GM12873 (cell line): ENCODE measurements at regions not wholly inside any gene's neighbourhood (a gene's known extent, or its start where the extent isn't known, plus 50 kb on each side); places are given as distances from the start of the nearest gene placed in this dataset.

ENCODE experiments used
- TF ChIP-seq, protein P1 (sequence below): IDR thresholded peaks from 2 replicates; pipeline ENCODE4 v1.5.1; 2012; ENCODE audit warnings: low read depth, mild to moderate bottlenecking, moderate library complexity, low read length, control low read depth; ENCODE audit not compliant: insufficient read depth; ENCODE audit errors: missing control alignments

DNA sequence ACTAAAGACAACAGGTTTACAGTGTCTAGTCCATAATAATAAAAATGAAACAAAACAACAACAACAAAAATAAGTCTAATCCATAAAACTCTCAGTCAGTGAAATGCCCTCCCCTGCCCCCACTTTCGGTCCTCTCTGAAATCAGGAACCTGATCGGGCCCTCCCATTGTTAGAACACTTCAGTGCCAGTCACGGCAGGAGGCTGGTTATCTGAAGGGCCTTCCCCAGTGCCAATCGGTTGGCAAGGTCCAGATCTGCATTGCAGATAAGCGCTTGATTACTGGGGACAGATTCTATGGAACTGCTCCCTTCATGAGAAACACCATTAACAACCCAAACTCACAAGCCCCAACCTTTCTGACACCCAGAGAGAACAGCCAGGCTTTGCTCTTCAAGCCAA is 72.2 kb upstream of the EEPD1 start:
- TF ChIP-seq, protein P1, sequence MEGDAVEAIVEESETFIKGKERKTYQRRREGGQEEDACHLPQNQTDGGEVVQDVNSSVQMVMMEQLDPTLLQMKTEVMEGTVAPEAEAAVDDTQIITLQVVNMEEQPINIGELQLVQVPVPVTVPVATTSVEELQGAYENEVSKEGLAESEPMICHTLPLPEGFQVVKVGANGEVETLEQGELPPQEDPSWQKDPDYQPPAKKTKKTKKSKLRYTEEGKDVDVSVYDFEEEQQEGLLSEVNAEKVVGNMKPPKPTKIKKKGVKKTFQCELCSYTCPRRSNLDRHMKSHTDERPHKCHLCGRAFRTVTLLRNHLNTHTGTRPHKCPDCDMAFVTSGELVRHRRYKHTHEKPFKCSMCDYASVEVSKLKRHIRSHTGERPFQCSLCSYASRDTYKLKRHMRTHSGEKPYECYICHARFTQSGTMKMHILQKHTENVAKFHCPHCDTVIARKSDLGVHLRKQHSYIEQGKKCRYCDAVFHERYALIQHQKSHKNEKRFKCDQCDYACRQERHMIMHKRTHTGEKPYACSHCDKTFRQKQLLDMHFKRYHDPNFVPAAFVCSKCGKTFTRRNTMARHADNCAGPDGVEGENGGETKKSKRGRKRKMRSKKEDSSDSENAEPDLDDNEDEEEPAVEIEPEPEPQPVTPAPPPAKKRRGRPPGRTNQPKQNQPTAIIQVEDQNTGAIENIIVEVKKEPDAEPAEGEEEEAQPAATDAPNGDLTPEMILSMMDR, result no peak

DNA sequence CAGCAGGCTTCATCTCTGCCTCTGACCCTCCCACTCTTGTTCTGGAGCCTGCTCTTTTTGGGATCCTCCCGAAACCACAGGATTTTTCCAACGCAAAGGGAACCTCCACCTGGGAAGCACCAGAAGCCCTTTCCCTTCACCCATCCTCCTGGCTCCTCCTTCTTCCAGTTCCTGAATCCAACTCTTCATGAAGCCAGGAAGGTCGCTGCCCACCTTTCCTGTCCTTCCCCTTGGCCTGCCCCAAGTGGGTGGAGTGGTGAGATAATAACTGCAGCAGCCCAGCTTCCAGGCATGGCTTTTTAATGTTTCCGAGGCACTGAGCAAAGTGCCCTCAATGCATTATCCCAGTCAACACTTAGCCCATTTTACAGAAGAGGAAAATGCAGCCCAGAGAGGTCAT is 70.8 kb upstream of the EEPD1 start:
- TF ChIP-seq, protein P1, result no peak

DNA sequence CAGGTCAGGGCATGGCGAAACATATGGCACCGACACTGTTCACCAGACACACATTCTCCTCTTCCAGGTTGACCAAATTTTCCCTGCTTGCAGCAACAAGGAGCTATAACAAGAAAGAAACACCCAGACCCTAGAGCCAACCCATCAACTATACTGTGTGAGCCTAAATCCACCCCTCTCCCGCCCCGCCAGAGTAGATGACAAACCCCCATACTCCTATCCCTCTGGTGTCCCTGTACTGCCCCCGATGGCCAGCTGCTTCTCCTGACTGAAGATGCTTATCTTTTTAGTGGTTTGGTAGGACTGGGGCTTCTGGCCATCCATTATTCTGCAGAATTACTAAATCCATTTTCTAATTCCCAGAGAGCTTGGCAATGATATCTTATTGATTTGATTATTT is 70.1 kb upstream of the EEPD1 start:
- TF ChIP-seq, protein P1, result peak; percentile 4

DNA sequence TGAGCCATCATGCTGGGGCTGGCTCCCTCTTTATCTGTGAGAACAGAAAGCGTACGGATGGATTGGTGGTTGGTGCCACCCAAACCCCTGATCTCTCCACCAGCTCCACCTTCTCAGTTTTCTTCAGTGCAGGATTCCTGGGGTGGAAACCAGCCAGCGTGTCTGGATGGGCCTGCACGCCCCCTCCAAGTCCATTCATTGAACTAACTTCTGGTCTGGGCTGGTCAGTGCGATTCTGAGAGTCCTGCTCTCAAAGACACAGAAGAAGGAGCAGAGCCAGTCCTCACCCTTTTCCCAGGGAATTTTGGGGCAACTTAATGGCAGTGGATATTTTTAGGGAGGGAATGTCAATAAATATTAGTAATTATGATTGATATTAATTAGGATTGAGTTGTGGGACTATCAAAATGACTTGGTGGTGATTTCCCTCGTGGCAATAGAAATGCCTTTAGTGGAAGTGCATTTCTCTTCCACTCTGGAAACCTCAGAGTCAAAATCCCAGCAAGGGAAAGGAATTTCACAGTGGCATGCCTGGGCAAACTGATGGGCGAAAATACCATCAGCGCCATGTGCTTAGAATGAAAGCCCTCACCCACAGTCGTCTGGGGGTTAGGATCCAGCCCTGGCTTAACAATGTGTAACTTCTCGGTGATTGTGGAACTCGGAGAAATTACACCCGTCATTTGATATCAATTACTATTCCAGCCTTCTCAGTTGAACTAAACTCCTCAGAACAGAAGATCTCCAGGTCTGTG is 69.3 kb upstream of the EEPD1 start:
- TF ChIP-seq, protein P1, result no peak

DNA sequence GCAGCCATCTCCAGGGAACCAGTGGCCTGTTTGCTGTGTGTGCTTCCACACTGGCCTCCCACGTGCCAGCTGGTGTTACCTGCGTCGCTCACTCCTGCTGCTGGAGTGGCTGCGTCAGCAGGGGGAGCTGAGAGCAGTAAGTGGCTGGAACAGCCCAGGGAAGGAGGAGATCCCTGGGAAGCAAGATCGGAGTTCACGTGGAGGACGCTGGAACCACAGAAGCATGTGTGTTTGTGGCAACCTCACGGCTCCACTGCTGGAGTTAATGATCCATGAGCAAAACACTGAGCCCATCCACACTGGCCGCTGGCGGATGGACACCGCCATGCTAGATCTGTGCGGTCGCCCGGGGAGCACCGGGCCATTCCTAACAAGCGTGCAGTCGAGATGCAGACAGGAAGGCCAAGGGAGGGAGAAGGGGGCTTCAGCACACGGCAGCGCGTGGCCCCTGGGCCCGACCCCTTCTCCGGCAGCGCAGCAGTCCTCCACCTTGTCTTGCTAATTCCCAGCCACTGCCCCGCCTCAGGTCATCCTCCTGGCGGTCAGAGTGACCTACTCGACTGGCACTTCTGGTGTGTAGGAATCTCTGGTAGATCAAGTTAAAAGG is 68.5 kb upstream of the EEPD1 start:
- TF ChIP-seq, protein P1, result no peak

DNA sequence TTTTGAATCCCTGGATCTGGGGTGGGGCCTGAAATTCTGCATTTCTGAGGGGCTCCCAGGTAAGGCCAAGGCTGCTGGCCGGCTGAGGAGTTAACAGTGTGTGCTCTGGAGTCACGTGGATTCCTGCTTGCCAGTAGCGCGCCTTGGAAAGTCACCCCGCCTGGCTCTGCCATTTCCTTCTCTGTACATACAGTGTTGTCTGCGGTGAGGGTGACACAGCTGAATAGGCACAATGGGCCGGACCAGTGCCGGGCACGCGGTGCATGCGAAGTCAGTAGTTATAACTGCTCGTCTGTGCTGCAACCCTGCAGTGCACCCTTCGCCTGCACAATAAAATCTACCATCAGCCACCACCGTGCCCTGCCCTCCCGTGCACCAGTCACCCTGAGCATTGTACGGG is 68.0 kb upstream of the EEPD1 start:
- TF ChIP-seq, protein P1, result no peak

DNA sequence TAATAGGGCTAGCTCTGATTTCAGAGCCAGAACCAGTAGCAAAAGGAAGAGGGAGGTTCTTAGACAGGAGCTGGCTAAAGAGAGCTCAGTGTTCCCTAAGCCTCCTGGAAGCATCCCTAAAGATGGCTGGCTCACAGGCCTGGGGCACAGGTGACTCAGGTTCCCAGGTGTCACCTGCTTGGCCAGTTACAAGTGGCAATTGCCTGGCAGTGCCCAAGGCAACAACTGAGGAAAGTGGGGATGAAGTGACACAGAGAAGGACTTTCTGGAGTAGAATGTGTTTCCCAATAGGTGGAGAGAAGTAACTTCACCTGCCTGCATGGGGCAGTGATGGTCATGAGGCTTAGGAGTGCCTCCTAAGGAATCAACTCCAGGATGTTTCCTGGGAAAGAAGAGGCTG is 66.5 kb upstream of the EEPD1 start:
- TF ChIP-seq, protein P1, result no peak
